Mesodermal cell (in vitro differentiated cells): ENCODE measurements at regions not wholly inside any gene's neighbourhood (a gene's known extent, or its start where the extent isn't known, plus 50 kb on each side); places are given as distances from the start of the nearest gene placed in this dataset.
"Not testable (repeated sequence)": the region's sequence is repeated elsewhere in the genome, so short reads cannot be mapped to it uniquely, and the experiment has no call there.

ENCODE experiments used
- H3K27ac ChIP-seq: 2 replicates; pipeline ENCODE4 v1.7.0; 2013; ENCODE audit warnings: mild to moderate bottlenecking, low read depth, low read length, moderate library complexity; ENCODE audit not compliant: severe bottlenecking
- H3K36me3 ChIP-seq: 2 replicates; pipeline ENCODE4 v1.7.1; 2013; ENCODE audit warnings: mild to moderate bottlenecking, low read length, moderate library complexity; ENCODE audit not compliant: control insufficient read depth, insufficient read depth
- H3K4me1 ChIP-seq: one replicate; pipeline ENCODE4 v1.7.1; 2013; ENCODE audit warnings: mild to moderate bottlenecking, low read length; ENCODE audit not compliant: insufficient read depth, control insufficient read depth, poor library complexity, severe bottlenecking
- H3K4me3 ChIP-seq: 2 replicates; pipeline ENCODE4 v1.7.0; 2013; ENCODE audit warnings: low read length, control low read depth, mild to moderate bottlenecking; ENCODE audit not compliant: insufficient read depth, poor library complexity, severe bottlenecking; ENCODE audit errors: extremely low read depth
- H3K9me3 ChIP-seq: 2 replicates; pipeline ENCODE4 v1.7.1; 2013; ENCODE audit warnings: mild to moderate bottlenecking, low read length, moderate library complexity; ENCODE audit not compliant: control insufficient read depth
- WGBS, 2 experiments: methylation state at CpG; one replicate each; pipeline ENCODE4 v1.1.5; 2013; ENCODE audit warnings: missing lambda C conversion rate in 2 of 2; ENCODE audit not compliant: insufficient coverage in 2 of 2; 5-methylcytosine and 5-hydroxymethylcytosine counted together

- Histone ChIP-seq H3K9me3 (peaks cover 5% of the 10 kb centered on the region), H3K27ac (no peak overlapping the region), H3K4me3 (no peak overlapping the region), H3K4me1 (no peaks in the 10 kb centered on the region), H3K36me3 (no peaks in the 10 kb centered on the region)
- 88 to 100% methylated on average over 1 of the region's 2 CpGs for WGBS, 2 experiments
Measured at GRCh38 chr9:21626493-21626892, 144.4 kb upstream of the IFNE start.

- 65 to 100% methylated on average over 2 to 3 of the region's 3 CpGs for WGBS, 2 experiments
- not testable (repeated sequence) for H3K4me3 ChIP-seq, H3K4me1 ChIP-seq, H3K36me3 ChIP-seq, H3K9me3 ChIP-seq, H3K27ac ChIP-seq
Measured at GRCh38 chr9:21628954-21629353, 146.8 kb upstream of the IFNE start.

- H3K9me3 ChIP-seq, result no peaks in the 10 kb centered on the region
- no peaks in the 10 kb centered on the region for H3K4me1 ChIP-seq
- H3K36me3 ChIP-seq, result no peaks in the 10 kb centered on the region
- no peak overlapping the region for H3K27ac ChIP-seq
- WGBS, 2 experiments, result 67 to 100% methylated on average over 1 of the region's 2 CpGs
- no peak overlapping the region for H3K4me3 ChIP-seq
Measured at GRCh38 chr9:21634951-21635350, 152.8 kb upstream of the IFNE start.

GRCh38 chr9:21638104-21638503 lies 156.0 kb upstream of the IFNE start:
- no peaks in the 10 kb centered on the region for H3K4me1 ChIP-seq
- H3K36me3 ChIP-seq, result no peaks in the 10 kb centered on the region
- H3K27ac ChIP-seq, result no peak overlapping the region
- no peaks in the 10 kb centered on the region for H3K9me3 ChIP-seq
- no peak overlapping the region for H3K4me3 ChIP-seq
- WGBS, 2 experiments, result 90 to 91% methylated on average over 12 to 15 of the region's 16 CpGs

GRCh38 chr9:21653091-21653490 lies 149.3 kb upstream of the MTAP start:
- 93 to 100% methylated on average over 2 to 3 of the region's 3 CpGs for WGBS, 2 experiments
- H3K4me3 ChIP-seq, result no peak overlapping the region
- no peak overlapping the region for H3K27ac ChIP-seq
- no peaks in the 10 kb centered on the region for H3K36me3 ChIP-seq
- no peaks in the 10 kb centered on the region for H3K9me3 ChIP-seq
- no peaks in the 10 kb centered on the region for H3K4me1 ChIP-seq

GRCh38 chr9:21653589-21653988 lies 148.8 kb upstream of the MTAP start:
- no CpG with 5 or more reads among the region's 1 CpG for WGBS, 2 experiments

GRCh38 chr9:21656776-21657674 lies 145.4 kb upstream of the MTAP start:
- Histone ChIP-seq H3K4me3 (no peak overlapping the region), H3K27ac (no peak overlapping the region), H3K9me3 (no peaks in the 10 kb centered on the region), H3K36me3 (no peaks in the 10 kb centered on the region), H3K4me1 (no peaks in the 10 kb centered on the region)
- 100% methylated on average over 1 of the region's 2 CpGs; no CpG with 5 or more reads in 1 of the 2 experiments for WGBS, 2 experiments

More at GRCh38 chr9:21653589-21653988, 148.8 kb upstream of the MTAP start:
- H3K9me3 ChIP-seq, result no peaks in the 10 kb centered on the region
- H3K4me3 ChIP-seq, result no peak overlapping the region
- no peaks in the 10 kb centered on the region for H3K36me3 ChIP-seq
- H3K4me1 ChIP-seq, result no peaks in the 10 kb centered on the region
- no peak overlapping the region for H3K27ac ChIP-seq

- WGBS, 2 experiments, result 100% methylated on average over 1 of the region's 2 CpGs; no CpG with 5 or more reads in 1 of the 2 experiments
- H3K9me3 ChIP-seq, result no peaks in the 10 kb centered on the region
- no peak overlapping the region for H3K4me3 ChIP-seq
- H3K36me3 ChIP-seq, result no peaks in the 10 kb centered on the region
- H3K27ac ChIP-seq, result no peak overlapping the region
- no peaks in the 10 kb centered on the region for H3K4me1 ChIP-seq
Measured at GRCh38 chr9:21657966-21658667, 144.3 kb upstream of the MTAP start.

GRCh38 chr9:21660976-21661375 lies 141.5 kb upstream of the MTAP start:
- Histone ChIP-seq H3K9me3 (no peaks in the 10 kb centered on the region), H3K4me1 (no peaks in the 10 kb centered on the region), H3K27ac (no peak overlapping the region), H3K4me3 (no peak overlapping the region), H3K36me3 (no peaks in the 10 kb centered on the region)

- no peaks in the 10 kb centered on the region for H3K9me3 ChIP-seq
- H3K36me3 ChIP-seq, result no peaks in the 10 kb centered on the region
- H3K27ac ChIP-seq, result no peak overlapping the region
- H3K4me1 ChIP-seq, result no peaks in the 10 kb centered on the region
- H3K4me3 ChIP-seq, result no peak overlapping the region
Measured at GRCh38 chr9:21661626-21662025, 140.8 kb upstream of the MTAP start.

- H3K36me3 ChIP-seq, result no peaks in the 10 kb centered on the region
- 89 to 93% methylated on average over 2 of the region's 3 CpGs for WGBS, 2 experiments
- no peaks in the 10 kb centered on the region for H3K9me3 ChIP-seq
- no peak overlapping the region for H3K4me3 ChIP-seq
- no peaks in the 10 kb centered on the region for H3K4me1 ChIP-seq
- no peak overlapping the region for H3K27ac ChIP-seq
Measured at GRCh38 chr9:21668516-21668915, 133.9 kb upstream of the MTAP start.
